Bronchial epithelial cell (primary cell): ENCODE measurements at regions not wholly inside any gene's neighbourhood (a gene's known extent, or its start where the extent isn't known, plus 50 kb on each side); places are given as distances from the start of the nearest gene placed in this dataset.
"Not testable (repeated sequence)": the region's sequence is repeated elsewhere in the genome, so short reads cannot be mapped to it uniquely, and the experiment has no call there.

Source experiments
- DNase-seq: peaks from one replicate; pipeline ENCODE4 v3.0.0-alpha.2; 2010; ENCODE audit warnings: low read depth
- FAIRE-seq: peaks from 2 replicates; lab custom pipeline; 2011; peaks lifted over from hg19 to GRCh38; lab: Jason Lieb, UNC
- H3K27me3 ChIP-seq: 2 replicates; pipeline ENCODE4 v1.5.1; 2011; ENCODE audit warnings: low read length; ENCODE audit not compliant: control insufficient read depth, insufficient read depth
- H3K36me3 ChIP-seq: 2 replicates; pipeline ENCODE4 v1.5.1; 2011; ENCODE audit warnings: low read length; ENCODE audit not compliant: control insufficient read depth, insufficient read depth
- H3K4me3 ChIP-seq: 2 replicates; pipeline ENCODE4 v1.5.1; 2011; ENCODE audit warnings: mild to moderate bottlenecking, low read depth, low read length, control low read depth
- CTCF ChIP-seq: IDR thresholded peaks from 2 replicates; pipeline ENCODE4 v1.5.1; 2011; ENCODE audit warnings: mild to moderate bottlenecking, moderate library complexity, low read length, control low read depth, inconsistent platforms; ENCODE audit not compliant: insufficient read depth, severe bottlenecking

DNA sequence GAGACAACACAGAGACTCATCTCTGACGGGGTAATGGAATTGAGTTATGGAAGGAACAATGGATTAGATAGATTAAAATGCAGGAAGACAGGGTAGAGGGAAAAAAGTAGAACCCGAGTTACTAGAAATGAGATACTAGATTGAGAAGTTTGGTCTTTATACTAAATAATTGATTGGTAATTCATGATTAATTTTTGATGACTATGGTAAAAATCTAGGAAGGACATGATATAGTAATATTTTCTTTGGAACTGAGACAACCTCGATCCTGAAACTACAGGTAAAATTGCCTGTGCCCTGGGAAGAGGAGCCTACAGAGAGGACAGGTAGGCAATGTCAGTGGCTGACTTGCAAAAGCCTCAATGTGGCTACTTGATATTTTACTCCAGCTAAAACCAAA is 188.4 kb upstream of the GPC6 start:
- H3K27me3 ChIP-seq, result no peaks in the 10 kb centered on the region
- TF ChIP-seq CTCF, result no peak
- DNase-seq (no peak), FAIRE-seq (no peak)
- H3K36me3 ChIP-seq, result no peaks in the 10 kb centered on the region
- H3K4me3 ChIP-seq, result no peak overlapping the region

DNA sequence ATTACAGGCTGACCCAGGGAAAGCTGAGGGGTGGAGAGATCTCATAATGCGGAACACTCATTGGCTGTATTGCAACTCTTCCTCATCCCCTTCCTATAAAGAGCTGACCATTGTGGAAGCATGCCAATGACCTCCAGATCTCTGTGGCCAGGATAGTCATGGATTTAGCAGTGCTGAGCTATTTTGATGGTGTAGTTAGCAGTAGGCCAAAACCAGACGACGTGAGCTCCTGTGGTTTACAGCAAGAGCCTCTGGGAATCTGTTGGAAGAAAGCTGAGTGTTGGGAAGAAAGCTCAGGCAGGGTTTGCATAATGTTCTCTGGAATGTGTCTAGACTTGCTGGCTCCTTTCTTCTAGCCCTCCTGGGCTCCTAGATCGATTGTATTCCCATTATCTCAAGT is 187.5 kb upstream of the GPC6 start:
- TF ChIP-seq CTCF, result no peak
- DNase-seq, result no peak
- FAIRE-seq, result no peak

DNA sequence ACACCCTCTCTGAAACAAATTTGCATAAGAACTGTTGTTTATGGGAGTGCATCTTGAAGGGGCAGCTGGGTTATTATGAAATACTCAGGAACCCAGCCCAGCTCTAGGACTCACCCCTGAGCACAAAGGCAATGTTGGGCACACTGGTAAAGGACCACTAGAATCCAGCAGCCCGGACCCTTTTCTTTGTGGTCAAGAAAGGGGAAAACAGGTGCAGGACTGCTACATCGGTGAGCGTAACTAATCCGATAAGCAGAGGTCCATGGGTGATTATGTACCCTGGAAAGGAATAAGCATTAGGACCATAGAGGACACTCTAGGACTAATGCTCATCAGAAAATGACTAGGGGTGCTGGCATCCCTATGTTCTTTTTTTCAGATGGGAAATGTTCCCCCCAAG is 185.0 kb upstream of the GPC6 start:
- FAIRE-seq, DNase-seq, H3K36me3 ChIP-seq, H3K4me3 ChIP-seq, H3K27me3 ChIP-seq: not testable (repeated sequence)

More for the DNA sequence above, 187.5 kb upstream of the GPC6 start:
- no peaks in the 10 kb centered on the region for H3K27me3 ChIP-seq
- no peaks in the 10 kb centered on the region for H3K36me3 ChIP-seq
- H3K4me3 ChIP-seq, result no peak overlapping the region

DNA sequence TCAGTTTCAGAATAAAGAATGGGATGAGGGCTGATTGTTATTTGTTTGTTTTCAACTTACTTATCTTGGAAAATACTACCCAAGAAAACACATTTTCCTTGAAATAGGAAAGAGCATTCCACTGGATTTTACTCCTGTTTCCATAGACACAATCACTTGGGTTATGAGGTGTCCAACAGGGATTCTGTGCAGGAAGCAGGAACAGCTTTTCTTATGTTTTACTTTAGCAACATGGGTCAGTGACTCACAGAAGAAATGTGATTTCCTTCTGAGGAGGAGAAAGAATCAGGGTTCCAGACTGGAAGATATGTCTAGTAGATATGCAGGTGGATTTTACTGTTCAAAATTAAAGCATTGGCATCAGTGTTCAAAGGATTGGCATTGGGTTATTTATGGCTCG is 180.8 kb upstream of the GPC6 start:
- Histone ChIP-seq H3K27me3 (no peaks in the 10 kb centered on the region), H3K4me3 (no peak overlapping the region), H3K36me3 (no peaks in the 10 kb centered on the region)
- FAIRE-seq (no peak), DNase-seq (no peak)
- TF ChIP-seq CTCF, result no peak

DNA sequence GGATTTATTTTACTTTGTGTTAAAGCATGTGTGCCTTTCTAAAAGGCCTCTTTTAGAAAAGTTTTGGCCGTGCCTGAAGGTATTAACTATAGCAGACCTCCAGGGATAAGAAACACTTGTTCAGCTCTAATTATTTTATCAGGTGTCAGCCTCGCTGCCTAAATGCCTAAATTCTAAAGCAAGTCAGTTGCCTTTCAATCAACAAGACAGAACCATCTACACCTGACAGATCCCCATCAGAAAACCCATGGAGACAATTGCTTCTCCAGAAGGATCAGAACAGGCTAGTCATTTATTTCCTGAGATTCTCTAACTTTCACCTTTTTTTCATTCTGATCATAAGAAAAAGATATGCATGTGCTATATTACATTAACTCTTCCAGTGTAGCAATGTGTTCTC is 171.4 kb upstream of the GPC6 start:
- no peaks in the 10 kb centered on the region for H3K36me3 ChIP-seq
- H3K27me3 ChIP-seq, result no peaks in the 10 kb centered on the region
- no peak for DNase-seq
- no peak overlapping the region for H3K4me3 ChIP-seq
- no peak for FAIRE-seq
- TF ChIP-seq CTCF, result no peak

DNA sequence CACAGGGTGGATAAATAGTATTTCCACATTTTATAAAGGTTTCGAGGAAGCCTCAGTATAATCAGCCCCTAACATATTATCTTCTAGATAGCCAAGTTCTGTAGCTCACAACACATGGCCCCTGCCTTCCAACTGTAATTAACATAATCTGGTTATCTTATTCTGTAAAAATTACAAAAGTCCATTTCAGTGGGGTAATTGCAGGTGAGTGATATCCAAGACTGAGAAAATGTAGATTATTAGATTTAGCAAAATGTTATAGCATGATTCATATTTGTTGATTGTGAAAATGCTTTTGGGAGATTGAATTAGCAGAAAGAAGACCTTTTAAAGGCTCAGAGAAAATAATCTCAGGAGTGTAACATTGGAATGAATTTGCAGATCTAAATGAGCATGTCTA is 168.3 kb upstream of the GPC6 start:
- Histone ChIP-seq H3K27me3 (no peaks in the 10 kb centered on the region), H3K4me3 (no peak overlapping the region), H3K36me3 (no peaks in the 10 kb centered on the region)
- no peak for DNase-seq
- FAIRE-seq, result no peak
- TF ChIP-seq CTCF, result no peak
